ENCODE measurements at regions not wholly inside any gene's neighbourhood (a gene's known extent, or its start where the extent isn't known, plus 50 kb on each side); places are given as distances from the start of the nearest gene placed in this dataset.

GRCh38 chr2:173644146-173644545, 289.5 kb downstream of the CDCA7 start:
- DNase-seq (ENCODE audit: low spot score): peak; percentile 49

GRCh38 chr2:173647681-173648311, 293.1 kb downstream of the CDCA7 start:
- DNase-seq (ENCODE audit: low spot score): no peak

DNA sequence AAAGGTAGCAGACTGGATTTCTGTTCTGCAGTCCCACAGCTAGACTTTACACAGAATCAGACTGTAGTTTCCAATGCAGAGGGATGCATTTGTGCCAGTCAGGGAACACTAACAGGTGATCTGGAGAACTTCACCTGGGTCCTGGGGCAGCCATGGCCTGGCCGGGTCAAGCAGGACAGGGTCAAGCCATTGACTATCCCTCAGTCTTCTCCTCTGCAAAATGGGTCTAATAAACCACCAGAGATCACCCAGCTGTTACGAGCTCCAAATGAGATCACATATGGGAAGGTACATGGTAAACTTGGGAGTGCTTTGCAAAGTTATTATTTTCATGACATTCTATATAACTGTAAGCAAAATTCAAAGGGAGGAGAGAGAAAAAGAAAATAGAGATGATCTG, 294.1 kb downstream of the CDCA7 start:
- no peak for DNase-seq (ENCODE audit: low spot score)

GRCh38 chr2:173649527-173650219, 295.0 kb downstream of the CDCA7 start:
- no peak for DNase-seq (ENCODE audit: low spot score)

DNA sequence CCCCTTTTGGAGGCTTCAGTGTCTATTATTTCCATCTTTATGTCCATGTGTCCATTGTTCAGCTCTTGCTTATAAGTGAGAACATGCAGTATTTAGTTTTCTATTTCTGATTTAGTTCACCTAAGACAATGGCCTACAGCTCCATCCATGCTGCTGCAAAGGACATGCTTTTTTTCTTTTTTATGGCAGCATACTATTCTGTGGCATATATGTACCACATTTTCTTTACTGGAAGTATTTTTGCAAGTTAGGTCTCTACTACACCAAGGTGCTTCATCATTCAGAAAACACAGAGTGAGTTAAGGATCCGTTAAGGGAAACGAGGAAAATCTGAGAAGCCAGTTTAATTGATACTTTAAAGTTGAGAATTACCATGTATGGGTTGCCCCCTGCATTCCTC, 297.2 kb downstream of the CDCA7 start:
- no peak for DNase-seq (ENCODE audit: low spot score)

DNA sequence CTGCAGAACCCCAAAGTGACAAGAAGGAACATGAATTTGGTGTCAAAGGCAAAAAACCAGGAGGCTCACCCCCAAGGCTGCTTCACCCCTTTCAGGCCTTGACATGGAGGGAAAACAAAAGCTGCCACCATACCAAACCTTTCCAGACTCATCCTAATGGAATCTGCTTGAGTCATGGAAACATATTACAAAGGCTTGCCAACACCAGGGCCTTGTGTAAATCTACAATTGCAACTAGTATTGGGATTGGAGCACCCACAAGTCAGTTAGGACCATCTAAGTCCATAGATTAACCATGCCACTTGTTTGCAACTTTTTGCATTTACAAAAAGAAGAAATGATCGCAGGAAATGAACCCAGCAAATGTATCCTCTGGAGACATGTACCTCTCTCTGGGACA, 297.6 kb downstream of the CDCA7 start:
- DNase-seq (ENCODE audit: low spot score): peak; percentile 89

DNA sequence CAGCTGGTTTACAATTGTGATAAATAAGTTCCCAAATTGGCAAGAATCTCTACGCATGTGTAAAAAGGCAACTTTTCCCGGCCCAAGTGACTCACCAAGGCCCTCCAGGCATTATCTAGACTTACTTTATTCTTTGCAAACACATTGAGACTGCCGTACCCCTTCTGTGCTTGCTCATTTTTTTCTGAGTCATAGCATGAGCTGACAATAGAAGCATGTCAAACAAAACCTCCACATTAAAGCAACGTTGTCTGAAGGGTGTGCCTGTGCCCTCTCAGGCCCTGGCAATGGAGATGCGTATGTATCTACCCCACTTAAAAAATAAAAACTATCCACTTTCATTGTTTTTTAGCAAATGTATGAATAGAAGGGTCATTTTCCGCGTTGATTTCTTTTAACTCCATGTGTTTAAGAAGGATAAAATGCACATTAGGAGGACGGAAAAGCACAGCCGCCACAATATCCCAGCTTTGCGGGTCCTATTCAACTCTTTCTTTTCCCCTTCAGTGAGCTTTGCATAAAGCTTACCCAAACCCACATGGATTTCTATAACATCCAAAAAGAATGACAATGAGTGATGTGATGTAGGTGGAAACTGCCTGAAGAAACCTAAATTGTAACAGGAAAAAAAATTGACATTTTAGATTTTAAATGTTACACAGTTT, 298.2 kb downstream of the CDCA7 start:
- DNase-seq (ENCODE audit: low spot score): peak; percentile 97

- peak; percentile 53 for DNase-seq (ENCODE audit: low spot score)
These were observed 298.7 kb downstream of the CDCA7 start for GRCh38 chr2:173653432-173653805.

DNA sequence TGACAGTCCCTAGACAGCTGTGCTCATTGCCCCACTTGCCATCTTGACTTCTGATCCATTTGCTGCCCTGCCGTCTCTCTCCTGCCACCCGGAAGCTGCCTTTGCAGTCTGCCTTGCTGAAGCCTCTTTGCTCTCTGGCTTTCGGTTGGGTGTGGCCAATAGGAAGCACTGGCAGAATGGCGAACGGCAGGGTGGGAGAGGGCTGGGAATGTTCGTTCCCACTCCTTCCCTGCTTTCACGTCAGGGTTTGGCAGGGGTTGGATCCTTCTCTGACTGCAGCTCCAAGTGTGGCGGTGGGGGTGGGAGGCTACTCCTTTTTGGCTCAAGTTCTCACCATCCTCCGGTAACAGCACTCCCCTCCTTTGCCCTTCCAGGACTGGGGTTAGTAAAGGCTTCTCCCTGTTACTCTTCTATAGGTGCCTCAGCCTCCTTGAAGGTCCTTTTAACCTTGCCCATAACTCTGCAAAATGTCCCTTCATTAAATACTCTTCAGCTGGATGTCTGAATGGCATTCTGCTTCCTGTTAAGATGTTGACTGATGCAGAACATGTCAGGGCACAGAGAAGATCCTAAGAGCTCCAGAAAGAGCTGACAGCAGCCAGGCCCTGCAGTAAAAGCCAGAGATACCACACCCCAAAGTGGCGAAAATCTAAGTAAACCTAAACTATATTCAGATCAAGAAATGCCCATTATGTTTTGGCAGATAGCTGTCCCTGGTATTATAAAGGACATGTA, 299.7 kb downstream of the CDCA7 start:
- DNase-seq (ENCODE audit: low spot score): peak; percentile 18

DNA sequence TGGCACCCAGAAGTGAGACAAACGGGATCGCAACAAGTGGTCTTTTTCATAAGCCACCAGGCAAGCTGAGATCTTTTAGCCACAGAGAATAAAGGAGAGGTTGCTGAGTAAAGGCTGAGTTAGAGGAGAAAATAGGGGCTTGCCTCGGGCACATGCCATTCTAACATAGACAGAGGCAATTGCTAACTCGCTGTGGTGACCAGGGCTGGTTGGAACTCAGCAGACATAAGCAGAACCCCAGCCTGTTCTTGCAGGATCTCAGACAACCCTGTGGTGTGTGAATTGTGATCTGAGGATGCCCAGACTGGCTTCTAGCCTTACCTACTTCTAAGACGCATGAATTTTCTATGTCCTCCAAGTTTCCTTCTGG, 300.2 kb downstream of the CDCA7 start:
- no peak for DNase-seq (ENCODE audit: low spot score)

DNA sequence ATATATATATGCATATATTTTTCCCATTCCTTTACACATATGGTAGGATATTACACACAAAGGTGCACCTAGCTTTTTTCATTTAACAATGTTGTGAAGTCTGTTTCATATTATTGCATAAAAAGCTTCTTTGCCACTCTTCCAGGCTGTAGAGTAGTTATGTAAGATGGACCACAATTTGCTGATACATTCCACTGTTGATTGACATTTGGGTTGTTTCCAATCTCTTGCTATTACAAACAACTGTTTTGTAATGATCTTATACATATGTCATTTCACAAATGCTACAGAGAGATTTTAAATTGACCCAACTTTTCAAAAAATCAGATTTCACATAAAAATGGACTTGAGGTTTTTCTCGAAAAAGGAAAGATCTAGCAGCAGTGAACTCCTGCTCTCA, 301.4 kb downstream of the CDCA7 start:
- no peak for DNase-seq (ENCODE audit: low spot score)

DNA sequence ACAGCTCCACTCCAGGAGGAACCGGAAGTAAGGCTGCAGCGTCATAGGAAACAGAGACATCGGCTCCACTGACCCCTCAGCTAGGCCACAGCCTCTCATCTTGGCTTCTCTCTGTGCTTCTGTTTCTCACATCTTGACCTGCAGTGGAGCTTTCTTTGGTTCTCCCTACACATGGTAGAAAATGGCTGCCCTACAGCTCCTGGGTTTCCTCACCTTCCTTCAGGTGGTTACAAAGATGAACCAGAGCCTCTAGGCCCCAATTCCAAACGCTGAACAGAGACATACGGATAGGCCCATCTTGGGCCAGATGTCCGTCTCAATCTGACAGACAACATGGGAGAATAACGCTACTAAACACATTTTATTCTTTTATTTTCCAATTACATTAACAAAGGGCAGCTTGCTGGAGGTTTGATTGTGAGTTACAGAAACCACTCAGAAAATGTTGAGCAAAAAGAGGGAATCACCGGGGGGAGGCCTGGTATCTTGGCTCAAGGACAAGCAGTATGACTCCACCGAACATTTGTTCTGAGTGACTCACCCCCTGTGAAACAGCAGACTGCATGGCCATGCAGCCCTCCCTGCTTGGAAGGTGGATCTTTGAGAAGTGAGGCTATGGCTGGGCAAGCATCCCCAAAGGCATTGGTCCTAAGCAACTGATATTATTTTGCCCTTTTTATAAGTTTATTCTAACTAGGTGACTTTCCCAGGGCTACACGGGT, 303.5 kb downstream of the CDCA7 start:
- DNase-seq (ENCODE audit: low spot score): peak; percentile 90

- DNase-seq (ENCODE audit: low spot score): peak; percentile 11
These were observed 304.3 kb downstream of the CDCA7 start for GRCh38 chr2:173658946-173659371.

DNA sequence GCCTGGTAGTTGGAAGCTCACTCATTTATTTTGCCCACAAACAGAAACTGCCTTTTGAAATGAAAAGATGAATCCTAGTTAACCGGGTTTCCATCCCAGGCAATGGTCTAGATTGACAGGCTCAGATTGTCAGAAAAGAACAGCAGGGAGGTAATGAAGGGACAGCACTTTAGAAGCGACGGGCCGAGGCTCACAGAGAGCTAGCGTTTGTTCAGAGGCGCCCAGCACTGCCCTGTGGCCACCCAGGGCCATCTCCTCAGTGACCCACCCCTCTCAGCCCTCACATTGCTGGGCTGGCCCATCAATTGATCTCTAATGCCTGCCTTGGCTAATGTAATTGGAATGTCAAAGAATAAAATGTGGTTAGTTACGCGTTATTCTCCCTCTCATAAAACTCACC, 304.8 kb downstream of the CDCA7 start:
- no peak for DNase-seq (ENCODE audit: low spot score)

GRCh38 chr2:173661586-173661985, 303.6 kb downstream of the SP3 start:
- DNase-seq (ENCODE audit: low spot score): no peak

GRCh38 chr2:173663353-173663752, 301.8 kb downstream of the SP3 start:
- DNase-seq (ENCODE audit: low spot score): no peak

GRCh38 chr2:173663835-173664512, 301.2 kb downstream of the SP3 start:
- no peak for DNase-seq (ENCODE audit: low spot score)

DNA sequence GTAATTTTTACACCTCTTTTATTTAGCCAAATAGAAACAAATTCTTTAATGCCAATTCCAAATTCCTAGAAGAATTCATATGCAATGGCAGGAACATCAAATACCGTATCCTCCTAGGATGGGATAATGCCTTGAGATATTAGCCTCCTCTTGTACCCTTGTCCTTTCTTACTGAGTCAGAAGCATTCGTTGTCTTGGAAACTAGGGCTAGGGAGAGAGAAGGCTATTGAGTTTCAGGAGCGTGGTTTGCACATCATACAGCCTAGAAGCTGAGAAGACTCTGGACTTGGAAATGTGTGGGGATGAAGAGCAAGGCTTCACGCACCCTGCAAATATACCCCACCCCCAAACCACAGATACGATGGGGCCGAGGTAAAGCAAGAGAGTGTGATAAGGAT, 300.7 kb downstream of the SP3 start:
- no peak for DNase-seq (ENCODE audit: low spot score)

DNA sequence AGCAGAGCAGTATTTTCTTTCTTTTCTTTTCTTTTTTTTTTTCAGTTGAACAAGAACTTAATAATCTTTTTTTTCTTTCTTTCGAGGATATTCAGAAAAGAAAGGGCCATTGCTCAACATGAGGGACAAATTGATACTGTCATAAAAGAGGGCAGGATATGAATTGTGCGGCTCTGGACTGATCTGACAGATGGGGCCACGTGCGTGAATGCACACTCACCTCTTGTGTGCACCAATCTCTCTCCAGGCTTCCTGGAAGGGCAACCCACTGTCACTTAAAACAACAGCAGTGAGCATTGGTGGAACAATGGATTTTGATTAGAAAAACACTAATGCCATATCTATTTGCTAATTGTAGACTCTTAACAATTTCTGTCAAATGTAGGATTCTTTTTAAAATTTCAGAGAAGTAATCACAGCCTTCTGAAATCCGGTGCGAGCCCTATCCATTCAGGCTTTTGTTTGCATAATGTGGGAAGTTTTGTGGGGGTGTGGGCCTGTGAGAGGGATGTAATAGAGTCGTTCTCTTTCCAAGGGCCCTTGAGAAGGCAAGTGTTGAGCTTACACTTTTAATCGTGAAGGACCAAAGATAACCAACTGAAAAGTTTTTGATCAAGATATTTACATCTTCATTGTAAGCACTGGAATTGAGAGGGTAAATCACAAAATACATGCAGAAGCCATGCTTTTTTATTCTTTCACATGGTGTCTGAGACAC, 298.8 kb downstream of the SP3 start:
- no peak for DNase-seq (ENCODE audit: low spot score)

DNA sequence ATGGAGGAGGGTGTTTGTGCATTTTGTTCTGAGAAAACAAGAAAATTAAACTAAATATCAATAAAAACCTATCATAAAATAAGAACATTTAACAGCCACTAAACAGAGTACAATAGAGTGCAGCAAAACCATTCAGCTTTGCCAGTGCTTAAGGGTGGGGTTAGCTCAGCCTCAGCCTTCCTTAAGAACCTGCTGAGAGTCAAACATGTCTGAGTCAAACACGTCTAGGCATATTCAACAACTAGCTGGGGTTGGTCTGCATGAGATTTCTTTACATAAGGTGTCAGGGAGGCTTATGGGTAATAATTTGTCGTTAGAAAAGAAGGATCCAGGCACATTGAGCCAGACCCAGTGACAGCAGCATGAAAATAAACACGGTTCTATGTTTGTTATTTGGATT, 298.2 kb downstream of the SP3 start:
- DNase-seq (ENCODE audit: low spot score): no peak

- DNase-seq (ENCODE audit: low spot score): peak; percentile 15
These were observed 297.8 kb downstream of the SP3 start for GRCh38 chr2:173667415-173667814.

Measured in kidney tubule cell (primary cell).